HG03439 (cell line): ENCODE measurements at regions not wholly inside any gene's neighbourhood (a gene's known extent, or its start where the extent isn't known, plus 50 kb on each side); places are given as distances from the start of the nearest gene placed in this dataset.

ENCODE experiments used
- ATAC-seq: cut with Tn5 transposase; IDR thresholded peaks from one replicate; pipeline ENCODE4 v1.9.1; 2021; ENCODE audit warnings: mild to moderate bottlenecking, moderate library complexity; ENCODE audit not compliant: unreplicated experiment

DNA sequence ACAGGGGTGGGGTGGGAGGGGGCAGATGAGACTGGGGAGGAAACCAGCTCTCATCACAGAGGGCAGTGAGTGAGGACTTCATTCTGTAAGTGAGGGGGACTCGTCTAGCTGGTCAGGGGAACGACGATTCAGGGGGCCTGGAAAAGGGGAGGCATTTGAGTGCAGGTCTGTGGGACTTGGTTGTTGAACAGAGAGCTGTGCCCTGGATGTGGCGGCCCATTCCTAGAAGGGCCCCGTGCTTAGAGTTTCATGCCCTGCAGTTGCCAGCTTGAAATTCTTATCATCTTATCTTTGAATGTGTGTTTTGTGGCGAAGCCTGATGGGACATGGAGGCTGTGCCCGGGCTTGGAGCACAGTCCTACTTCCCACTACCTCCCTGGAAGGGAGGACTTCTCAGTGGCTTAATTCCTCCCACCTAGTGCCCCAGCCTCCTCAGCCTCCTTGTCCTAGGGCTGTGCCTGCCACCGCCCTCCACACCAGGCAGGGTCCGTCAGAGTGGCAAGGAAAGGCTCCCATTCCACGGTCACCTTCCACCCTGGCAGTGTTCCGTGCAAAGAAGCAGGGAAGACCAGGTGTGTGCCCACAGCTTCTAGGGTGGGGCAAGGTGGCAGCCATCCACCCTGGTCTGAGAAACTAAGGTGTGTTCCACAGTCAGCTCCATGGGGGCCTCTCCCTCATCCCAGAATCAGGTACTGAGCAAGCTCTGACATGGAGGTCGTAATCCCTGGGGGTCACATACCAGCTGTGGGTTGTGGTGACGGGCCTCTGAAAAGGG is 59.7 kb upstream of the LMO1 start:
- ATAC-seq, result no peak

DNA sequence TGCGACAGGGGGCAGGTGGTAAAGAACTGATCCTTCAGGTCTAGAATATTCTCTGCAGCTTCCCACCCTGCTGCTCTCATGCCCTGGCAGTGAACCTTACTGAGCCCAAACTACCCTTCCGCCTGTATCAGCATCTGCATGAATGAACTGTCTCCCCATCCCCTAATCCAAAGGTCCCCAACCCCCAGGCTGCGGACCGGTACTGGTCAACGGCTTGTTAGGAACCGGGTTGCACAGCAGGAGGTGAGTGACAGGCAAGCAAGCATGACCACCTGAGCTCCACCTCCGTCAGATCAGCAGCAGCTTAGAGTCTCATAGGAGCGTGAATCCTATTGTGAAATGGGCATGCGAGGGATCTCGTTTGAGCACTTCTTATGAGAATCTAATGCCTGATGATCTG is 58.2 kb upstream of the LMO1 start:
- no peak for ATAC-seq

DNA sequence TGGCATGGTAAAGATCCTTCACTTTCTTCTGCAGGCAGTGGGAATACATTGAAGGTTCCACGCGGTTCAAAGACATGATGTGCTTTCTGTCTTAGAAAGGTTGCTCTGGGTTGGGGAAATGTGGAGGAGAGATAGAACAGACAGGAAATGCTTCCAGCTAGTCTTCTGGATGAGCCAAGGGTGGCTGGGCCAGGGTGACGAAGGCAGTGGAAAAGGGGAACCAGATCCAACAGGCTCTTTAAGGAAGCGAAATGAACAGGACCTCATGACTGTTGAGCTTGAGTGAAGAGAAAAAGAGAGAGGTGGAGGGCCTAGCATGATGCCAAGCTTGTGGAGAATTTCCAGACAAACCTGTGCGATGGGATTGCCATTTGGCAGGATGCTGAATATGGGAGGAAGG is 56.4 kb upstream of the LMO1 start:
- ATAC-seq, result no peak

GRCh38 chr11:8318536-8318935 is 54.9 kb upstream of the LMO1 start:
- ATAC-seq, result no peak

- no peak for ATAC-seq
Measured at GRCh38 chr11:8317159-8317558, 53.5 kb upstream of the LMO1 start.

DNA sequence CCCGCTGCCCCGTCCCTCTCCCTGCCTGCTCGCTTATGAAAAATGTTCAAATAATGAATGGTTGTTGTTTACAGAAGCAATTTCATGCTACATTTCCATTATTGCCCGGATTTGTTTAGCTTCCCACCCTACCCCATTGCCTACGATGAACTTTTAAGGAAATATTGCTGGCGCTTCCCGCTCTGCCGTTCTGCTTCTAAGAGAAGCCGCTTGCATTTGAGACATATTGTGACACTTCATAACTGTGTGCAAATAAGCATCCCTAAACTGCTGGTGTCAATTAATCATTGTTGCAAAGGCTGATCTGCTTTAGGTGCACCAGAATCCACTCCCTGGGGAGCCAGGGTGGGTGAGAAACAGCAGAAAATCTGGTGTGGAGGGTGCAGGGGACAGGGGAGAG is 52.3 kb upstream of the LMO1 start:
- ATAC-seq, result no peak

DNA sequence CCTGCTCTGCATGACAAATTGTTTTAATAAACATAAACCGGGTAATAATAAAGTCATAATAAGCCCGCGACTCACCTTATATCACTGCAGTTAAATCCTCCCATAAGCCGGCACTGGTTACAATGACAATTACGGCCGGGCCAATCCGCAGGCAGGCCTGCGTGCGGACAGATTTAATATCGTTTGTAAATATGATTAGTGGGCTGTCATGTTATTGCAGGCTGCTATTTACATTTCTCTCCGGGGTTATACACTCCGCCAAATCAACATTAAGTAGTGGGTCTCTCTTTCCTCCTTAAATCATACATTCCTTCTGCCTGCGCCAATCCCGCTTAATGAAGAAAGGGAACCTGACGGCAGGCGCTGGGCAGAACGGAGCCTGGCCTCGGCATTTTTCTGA is 51.8 kb upstream of the LMO1 start:
- ATAC-seq, result no peak

- no peak for ATAC-seq
Measured at GRCh38 chr11:8314916-8315315, 51.2 kb upstream of the LMO1 start.

DNA sequence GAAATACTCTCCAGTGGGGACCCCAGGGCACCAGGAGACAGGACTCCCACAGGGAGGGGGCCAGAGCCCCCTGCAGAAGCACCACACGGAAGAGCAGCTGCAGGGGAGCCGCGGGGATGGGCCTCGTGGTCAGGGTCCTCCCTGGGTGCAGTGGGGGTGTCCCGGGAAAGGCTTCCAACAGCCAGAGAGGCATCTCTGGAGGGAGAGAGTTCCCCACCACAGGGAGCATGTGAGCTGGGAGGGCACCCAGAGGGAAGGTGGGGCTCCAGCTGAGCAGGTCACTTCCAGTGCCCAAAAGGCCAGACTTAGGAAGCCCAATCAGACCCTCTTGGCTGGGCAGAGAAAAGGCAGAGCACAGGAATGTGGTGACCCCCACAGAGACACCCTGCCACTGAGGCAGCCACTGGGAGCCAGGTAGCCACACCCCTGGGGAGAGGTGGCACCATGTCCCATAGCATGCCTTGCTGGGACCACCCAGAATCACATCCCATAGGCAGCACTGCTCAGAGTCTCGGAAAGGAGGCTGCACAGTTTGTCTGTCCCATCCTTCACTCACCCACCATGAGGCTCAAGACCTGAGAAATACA is 49.9 kb upstream of the LMO1 start:
- no peak for ATAC-seq
